B cell (primary cell): ENCODE measurements at regions not wholly inside any gene's neighbourhood (a gene's known extent, or its start where the extent isn't known, plus 50 kb on each side); places are given as distances from the start of the nearest gene placed in this dataset.

Source experiments
- ATAC-seq: fragments of 200-7000 bp; cut with Tn5 transposase; one replicate; pipeline ENCODE4 v1.10.0; 2021; ENCODE audit warnings: low read depth, mild to moderate bottlenecking, moderate number of reproducible peaks, moderate library complexity
- CTCF ChIA-PET: fragments of 350-600 bp; sonication (Branson Sonifier 250); formaldehyde crosslinking; loops from one replicate; lab custom pipeline; 2021; ENCODE audit warnings: antibody characterized with exemption, inconsistent platforms; lab: Charles Lee
- POLR2A ChIA-PET: fragments of 350-600 bp; sonication (Branson Sonifier 250); formaldehyde crosslinking; loops from one replicate; lab custom pipeline; 2021; ENCODE audit warnings: antibody characterized with exemption; lab: Charles Lee
- DNase-seq: peaks from one replicate; pipeline ENCODE4 v3.0.0; 2013
- H2AFZ ChIP-seq: 2 replicates; pipeline ENCODE4 v1.6.1; 2012; ENCODE audit warnings: mild to moderate bottlenecking, low read depth, low read length; ENCODE audit not compliant: insufficient read depth, poor library complexity, severe bottlenecking
- H3K27ac ChIP-seq, 2 donors: 1 replicate in 1 of 2; 2 replicates in 1 of 2; pipeline ENCODE4 v1.5.1; 2012 to 2013; ENCODE audit warnings: low read length in 2 of 2, mild to moderate bottlenecking in 2 of 2, moderate library complexity in 1 of 2
- H3K27me3 ChIP-seq, 4 experiments: fragments of 200-600 bp in 1 of 4; sonication (generic) in 1 of 4; replicated peaks in 1 of 4; 1 replicate in 2 of 4; 2 replicates in 2 of 4; pipeline versions ENCODE4 v1.6.1 to v1.7.0; 2013 to 2016; ENCODE audit warnings: low read length in 3 of 4, mild to moderate bottlenecking in 2 of 4, mixed read lengths in 1 of 4, moderate library complexity in 1 of 4; ENCODE audit not compliant: insufficient read depth in 4 of 4, control insufficient read depth in 3 of 4; ENCODE audit errors: control extremely low read depth in 1 of 4
- H3K36me3 ChIP-seq, 2 experiments: replicated peaks in 1 of 2; 1 replicate in 1 of 2; 2 replicates in 1 of 2; pipeline versions ENCODE4 v1.6.1 to v1.7.1; 2013; ENCODE audit warnings: low read length in 1 of 2; ENCODE audit not compliant: insufficient read depth in 2 of 2, control insufficient read depth in 1 of 2; ENCODE audit errors: control extremely low read depth in 1 of 2, extremely low read depth in 1 of 2
- H3K4me1 ChIP-seq, 2 donors: fragments of 200-600 bp in 1 of 2; sonication (generic) in 1 of 2; 1 replicate in 1 of 2; 2 replicates in 1 of 2; pipeline versions ENCODE4 v1.5.1 to v1.6.1; 2013 to 2017; ENCODE audit warnings: low read length in 2 of 2; ENCODE audit not compliant: control insufficient read depth in 2 of 2, insufficient read depth in 2 of 2
- H3K4me2 ChIP-seq: replicated peaks from 2 replicates; pipeline ENCODE3; 2012; ENCODE audit warnings: mild to moderate bottlenecking, low read depth, low read length; ENCODE audit not compliant: poor library complexity, severe bottlenecking
- H3K4me3 ChIP-seq, 5 experiments: fragments of 200-600 bp in 1 of 5; sonication (generic) in 1 of 5; 1 replicate in 3 of 5; 2 replicates in 2 of 5; pipeline versions ENCODE4 v1.5.1 to v1.7.0; 2011 to 2016; ENCODE audit warnings: low read length in 4 of 5, mild to moderate bottlenecking in 4 of 5, low read depth in 2 of 5, control low read depth in 1 of 5, moderate library complexity in 1 of 5; ENCODE audit not compliant: insufficient read depth in 1 of 5; ENCODE audit errors: control extremely low read depth in 1 of 5, extremely low read depth in 1 of 5
- H3K79me2 ChIP-seq: fragments of 200-600 bp; sonication (generic); one replicate; pipeline ENCODE4 v1.6.0; 2016; ENCODE audit warnings: low read length; ENCODE audit not compliant: control insufficient read depth, insufficient read depth
- H3K9ac ChIP-seq: fragments of 200-600 bp; sonication (generic); 2 replicates; pipeline ENCODE4 v1.6.1; 2017; ENCODE audit warnings: mild to moderate bottlenecking, low read length, moderate library complexity
- H3K9me3 ChIP-seq, 3 donors: one replicate each; pipeline versions ENCODE4 v1.6.1 to v1.7.1; 2013; ENCODE audit warnings: low read length in 2 of 3; ENCODE audit not compliant: control insufficient read depth in 2 of 3, insufficient read depth in 1 of 3; ENCODE audit errors: control extremely low read depth in 1 of 3
- H4K20me1 ChIP-seq: 2 replicates; pipeline ENCODE4 v1.6.0; 2012; ENCODE audit warnings: mild to moderate bottlenecking, low read length; ENCODE audit not compliant: insufficient read depth, control insufficient read depth, poor library complexity, severe bottlenecking
- H3K27ac Mint-ChIP-seq: one replicate; pipeline ENCODE4 v1.8.0; 2021; ENCODE audit warnings: mixed read lengths
- H3K27me3 Mint-ChIP-seq: one replicate; pipeline ENCODE4 v1.8.0; 2021; ENCODE audit warnings: mixed read lengths
- H3K4me1 Mint-ChIP-seq: one replicate; pipeline ENCODE4 v1.8.0; 2021; ENCODE audit warnings: mixed read lengths
- H3K4me3 Mint-ChIP-seq: one replicate; pipeline ENCODE4 v1.8.0; 2021; ENCODE audit warnings: mixed read lengths
- H3K9me3 Mint-ChIP-seq: one replicate; pipeline ENCODE4 v1.8.0; 2022; ENCODE audit warnings: mixed read lengths; ENCODE audit not compliant: insufficient read depth
- EZH2 ChIP-seq: IDR thresholded peaks from 2 replicates; pipeline ENCODE4 v1.6.1; 2012; ENCODE audit warnings: borderline replicate concordance, low read depth, mild to moderate bottlenecking, moderate library complexity, low read length; ENCODE audit not compliant: insufficient read depth, poor library complexity, severe bottlenecking
- WGBS: methylation state at CpG from one replicate; pipeline ENCODE4 v1.1.5; 2013; ENCODE audit warnings: missing lambda C conversion rate; ENCODE audit not compliant: insufficient coverage; 5-methylcytosine and 5-hydroxymethylcytosine counted together
- intact Hi-C: fragments of 100-400 bp; cut with micrococcal nuclease; formaldehyde crosslinking; loops from one replicate; pipeline ENCODE4 v1.10.0; 2022
- TF ChIP-seq, protein P1 (sequence below): fragments of 200-600 bp; IDR thresholded peaks from one replicate; pipeline ENCODE4 v1.8.0; 2022; ENCODE audit warnings: antibody characterized with exemption, mild to moderate bottlenecking

DNA sequence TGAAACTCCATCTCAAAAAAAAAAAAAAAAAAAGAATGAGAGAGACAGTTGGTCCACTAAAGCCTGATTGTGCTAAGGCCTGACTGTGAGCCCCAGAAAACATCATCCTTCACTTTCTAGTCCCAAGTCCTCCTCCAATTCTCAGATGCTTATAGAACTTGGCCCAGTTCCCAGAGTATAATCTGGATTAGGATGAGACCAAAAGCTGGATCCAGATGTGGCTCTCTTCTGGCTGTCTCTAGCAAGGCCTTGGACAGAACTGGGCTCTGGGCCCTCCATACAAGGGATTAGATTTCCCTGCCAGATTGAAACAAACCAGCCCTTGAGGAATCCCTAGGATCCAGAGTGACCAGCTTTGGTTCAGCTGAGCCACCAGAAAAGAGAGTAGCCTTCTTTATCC, 98.4 kb upstream of the ZNF366 start:
- Histone ChIP-seq H3K9ac (no peak overlapping the region), H3K9me3 (no peaks in the 10 kb centered on the region), H3K4me1 (no peaks in the 10 kb centered on the region), H4K20me1 (no peaks in the 10 kb centered on the region), H3K27me3 (peaks cover 0 to 4% (median 0%) of the 10 kb centered on the region in 4 experiments), H3K79me2 (no peaks in the 10 kb centered on the region), H3K36me3 (no peaks in the 10 kb centered on the region), H3K27ac (no peak overlapping the region), H3K4me2 (no peak overlapping the region), H3K4me3 (no peak overlapping the region), H2AFZ (no peak overlapping the region)
- intact Hi-C loops, result no loop called here
- peaks cover 19% of the 10 kb centered on the region for H3K27me3 Mint-ChIP-seq
- ATAC-seq (no peak), DNase-seq (no peak)
- no peak for TF ChIP-seq EZH2
- TF ChIP-seq, protein P1, sequence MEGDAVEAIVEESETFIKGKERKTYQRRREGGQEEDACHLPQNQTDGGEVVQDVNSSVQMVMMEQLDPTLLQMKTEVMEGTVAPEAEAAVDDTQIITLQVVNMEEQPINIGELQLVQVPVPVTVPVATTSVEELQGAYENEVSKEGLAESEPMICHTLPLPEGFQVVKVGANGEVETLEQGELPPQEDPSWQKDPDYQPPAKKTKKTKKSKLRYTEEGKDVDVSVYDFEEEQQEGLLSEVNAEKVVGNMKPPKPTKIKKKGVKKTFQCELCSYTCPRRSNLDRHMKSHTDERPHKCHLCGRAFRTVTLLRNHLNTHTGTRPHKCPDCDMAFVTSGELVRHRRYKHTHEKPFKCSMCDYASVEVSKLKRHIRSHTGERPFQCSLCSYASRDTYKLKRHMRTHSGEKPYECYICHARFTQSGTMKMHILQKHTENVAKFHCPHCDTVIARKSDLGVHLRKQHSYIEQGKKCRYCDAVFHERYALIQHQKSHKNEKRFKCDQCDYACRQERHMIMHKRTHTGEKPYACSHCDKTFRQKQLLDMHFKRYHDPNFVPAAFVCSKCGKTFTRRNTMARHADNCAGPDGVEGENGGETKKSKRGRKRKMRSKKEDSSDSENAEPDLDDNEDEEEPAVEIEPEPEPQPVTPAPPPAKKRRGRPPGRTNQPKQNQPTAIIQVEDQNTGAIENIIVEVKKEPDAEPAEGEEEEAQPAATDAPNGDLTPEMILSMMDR, result no peak
- no peaks in the 10 kb centered on the region for H3K9me3 Mint-ChIP-seq
- H3K4me3 Mint-ChIP-seq, result no peak overlapping the region
- H3K4me1 Mint-ChIP-seq, result no peaks in the 10 kb centered on the region
- H3K27ac Mint-ChIP-seq, result no peak overlapping the region
- CTCF ChIA-PET, result no interaction called here
- POLR2A ChIA-PET, result no interaction called here

- POLR2A ChIA-PET, result no interaction called here
- H3K79me2 ChIP-seq, result no peaks in the 10 kb centered on the region
- ATAC-seq (no peak), DNase-seq (no peak)
- H3K9me3 Mint-ChIP-seq, result no peaks in the 10 kb centered on the region
- intact Hi-C loops, result no loop called here
- no peak overlapping the region for H3K4me2 ChIP-seq
- peak overlapping the region; percentile 11 for H3K27ac Mint-ChIP-seq
- H3K27me3 ChIP-seq, result peaks cover 0 to 4% (median 0%) of the 10 kb centered on the region in 4 experiments
- no peaks in the 10 kb centered on the region for H3K36me3 ChIP-seq
- H2AFZ ChIP-seq, result no peak overlapping the region
- no peak overlapping the region for H3K27ac ChIP-seq
- peaks cover 19% of the 10 kb centered on the region for H3K27me3 Mint-ChIP-seq
- no peaks in the 10 kb centered on the region for H4K20me1 ChIP-seq
- no peaks in the 10 kb centered on the region for H3K4me1 Mint-ChIP-seq
- TF ChIP-seq EZH2, result no peak
- TF ChIP-seq, protein P1, result no peak
- CTCF ChIA-PET, result no interaction called here
- no peak overlapping the region for H3K4me3 Mint-ChIP-seq
- H3K4me3 ChIP-seq, result no peak overlapping the region
- H3K9me3 ChIP-seq, result no peaks in the 10 kb centered on the region
- 100% methylated on average over 2 of the region's 2 CpGs for WGBS
- H3K4me1 ChIP-seq, result no peaks in the 10 kb centered on the region
- H3K9ac ChIP-seq, result no peak overlapping the region
Observed at GRCh38 chr5:72604798-72605154, 97.6 kb upstream of the ZNF366 start.
